VCaP (cell line): ENCODE measurements at regions not wholly inside any gene's neighbourhood (a gene's known extent, or its start where the extent isn't known, plus 50 kb on each side); places are given as distances from the start of the nearest gene placed in this dataset.

Experiments
- H3K27ac ChIP-seq: fragments of 450-650 bp; 2 replicates; pipeline ENCODE4 v1.5.1; 2017
- TF ChIP-seq, protein P1 (sequence below): fragments of 450-650 bp; conservative IDR thresholded peaks from 2 replicates; pipeline ENCODE4 v1.5.1; 2017; ENCODE audit warnings: mild to moderate bottlenecking, moderate library complexity

DNA sequence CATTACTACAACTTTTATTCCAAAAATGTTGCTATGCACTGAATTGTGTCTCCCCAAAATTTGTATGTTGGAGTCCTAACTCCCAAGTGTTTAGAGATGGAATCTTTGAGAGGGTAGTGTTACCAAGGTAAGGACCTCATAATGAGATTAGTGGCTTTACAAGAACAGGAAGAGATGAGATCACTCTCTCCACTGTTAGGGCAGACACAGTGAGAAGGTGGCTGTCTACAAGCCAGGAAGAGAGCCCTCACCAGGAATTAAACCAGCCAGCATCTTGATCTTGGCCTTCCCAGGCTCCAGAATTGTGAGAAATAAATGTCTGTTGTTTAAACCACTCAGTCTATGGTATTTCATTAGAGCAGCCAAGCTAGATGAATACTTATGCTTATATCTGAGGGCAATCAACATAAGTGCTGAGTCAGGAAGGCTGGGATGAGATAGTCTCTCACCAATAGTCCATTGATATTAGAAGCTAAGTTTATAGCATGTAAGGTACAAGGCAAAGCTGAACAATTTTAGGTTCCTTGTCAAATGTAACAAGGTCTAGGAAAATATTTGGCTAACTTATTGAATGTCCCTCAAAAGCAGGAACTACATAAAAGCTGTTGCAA, 317.6 kb upstream of the REG3G start:
- no peak overlapping the region for H3K27ac ChIP-seq
- TF ChIP-seq, protein P1, sequence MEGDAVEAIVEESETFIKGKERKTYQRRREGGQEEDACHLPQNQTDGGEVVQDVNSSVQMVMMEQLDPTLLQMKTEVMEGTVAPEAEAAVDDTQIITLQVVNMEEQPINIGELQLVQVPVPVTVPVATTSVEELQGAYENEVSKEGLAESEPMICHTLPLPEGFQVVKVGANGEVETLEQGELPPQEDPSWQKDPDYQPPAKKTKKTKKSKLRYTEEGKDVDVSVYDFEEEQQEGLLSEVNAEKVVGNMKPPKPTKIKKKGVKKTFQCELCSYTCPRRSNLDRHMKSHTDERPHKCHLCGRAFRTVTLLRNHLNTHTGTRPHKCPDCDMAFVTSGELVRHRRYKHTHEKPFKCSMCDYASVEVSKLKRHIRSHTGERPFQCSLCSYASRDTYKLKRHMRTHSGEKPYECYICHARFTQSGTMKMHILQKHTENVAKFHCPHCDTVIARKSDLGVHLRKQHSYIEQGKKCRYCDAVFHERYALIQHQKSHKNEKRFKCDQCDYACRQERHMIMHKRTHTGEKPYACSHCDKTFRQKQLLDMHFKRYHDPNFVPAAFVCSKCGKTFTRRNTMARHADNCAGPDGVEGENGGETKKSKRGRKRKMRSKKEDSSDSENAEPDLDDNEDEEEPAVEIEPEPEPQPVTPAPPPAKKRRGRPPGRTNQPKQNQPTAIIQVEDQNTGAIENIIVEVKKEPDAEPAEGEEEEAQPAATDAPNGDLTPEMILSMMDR: no peak

DNA sequence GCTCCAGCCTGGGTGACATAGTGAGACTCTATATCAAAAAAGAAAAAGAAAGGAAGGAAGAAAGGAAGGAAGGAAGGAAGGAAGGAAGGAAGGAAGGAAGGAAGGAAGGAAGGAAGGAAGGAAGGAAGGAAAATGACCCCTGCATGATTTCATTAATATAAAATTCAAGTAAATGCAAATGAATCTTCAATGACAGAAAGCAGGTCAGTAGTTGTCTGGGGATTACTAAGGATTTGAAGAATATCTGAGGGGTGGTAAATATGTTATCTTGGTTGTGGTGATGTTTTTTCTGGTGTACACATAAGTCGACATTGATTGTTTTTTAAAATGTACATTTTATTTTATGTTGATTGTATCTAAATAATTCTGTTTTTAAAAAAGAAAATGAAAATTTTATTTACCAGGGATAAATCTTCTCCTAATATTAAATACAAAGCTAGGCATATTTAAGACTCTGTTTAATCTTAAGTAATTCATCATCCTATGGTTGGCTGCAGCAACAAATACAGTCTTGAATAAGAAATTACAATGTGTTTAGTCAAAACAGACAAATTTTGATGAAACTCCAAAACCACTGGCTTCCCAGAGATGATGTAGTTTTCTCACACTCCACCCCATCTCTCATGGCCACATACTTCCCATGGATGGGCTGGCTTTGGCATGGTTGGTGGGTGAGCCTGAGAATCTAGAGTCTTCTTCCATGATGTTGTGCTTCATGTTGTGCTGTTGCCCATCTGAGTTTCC, 314.7 kb upstream of the REG3G start:
- TF ChIP-seq, protein P1: no peak
- no peak overlapping the region for H3K27ac ChIP-seq

DNA sequence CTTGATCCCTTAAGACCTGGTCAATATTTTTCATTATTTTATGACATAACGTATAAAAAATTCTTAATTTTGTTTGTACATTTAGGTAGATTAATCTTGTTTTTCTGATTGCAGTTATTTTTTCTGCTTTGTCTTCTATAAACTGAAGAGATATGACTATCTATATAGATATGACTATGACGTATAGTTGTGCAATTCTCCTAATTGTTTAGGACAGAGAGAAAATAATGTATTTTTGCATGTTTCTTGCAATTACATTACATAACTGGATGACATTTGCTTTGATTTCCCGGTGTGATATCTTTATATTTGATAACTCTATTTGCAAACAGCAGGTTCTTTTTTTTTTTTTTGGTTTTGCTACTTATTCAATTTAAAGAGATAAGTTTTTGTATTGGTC, 310.2 kb upstream of the REG3G start:
- TF ChIP-seq, protein P1: no peak
- H3K27ac ChIP-seq: no peak overlapping the region

DNA sequence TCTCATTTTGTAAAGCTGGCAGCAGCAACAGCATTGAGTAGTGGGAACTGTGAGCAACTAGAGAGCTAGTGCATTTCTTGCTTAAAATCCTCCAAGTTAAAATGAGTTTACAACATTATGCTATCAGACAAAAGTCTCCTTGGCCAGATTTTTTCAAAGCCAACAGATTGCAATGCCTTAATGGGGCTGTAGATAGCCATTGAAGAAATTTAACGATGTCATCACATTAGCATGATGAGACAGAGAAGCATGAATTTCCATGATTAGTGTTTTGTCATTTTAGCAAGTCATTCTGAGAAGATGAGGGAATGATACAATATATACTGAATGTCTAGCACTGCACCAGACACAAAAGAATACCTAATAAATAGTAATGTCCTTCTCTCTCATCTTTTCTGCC, 307.5 kb upstream of the REG3G start:
- no peak overlapping the region for H3K27ac ChIP-seq
- TF ChIP-seq, protein P1: no peak

DNA sequence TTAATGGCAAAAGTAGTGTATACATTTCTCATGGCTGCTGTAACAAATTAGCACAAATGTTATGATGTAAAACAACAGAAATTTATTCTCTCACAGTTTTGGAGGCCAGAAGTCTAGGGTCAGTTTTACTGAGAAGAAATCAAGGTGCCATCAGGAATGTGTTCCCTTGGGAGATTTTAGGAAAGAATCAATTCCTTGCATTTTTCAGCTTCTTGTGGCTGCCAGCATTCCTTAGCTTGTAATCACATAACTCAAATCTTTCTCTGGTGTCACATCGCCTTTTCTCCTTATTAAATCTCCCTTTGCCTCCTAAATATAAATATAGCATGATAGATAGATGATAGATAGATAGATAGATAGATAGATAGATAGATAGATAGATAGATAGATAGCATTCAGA, 307.0 kb upstream of the REG3G start:
- TF ChIP-seq, protein P1: no peak
- H3K27ac ChIP-seq: no peak overlapping the region

DNA sequence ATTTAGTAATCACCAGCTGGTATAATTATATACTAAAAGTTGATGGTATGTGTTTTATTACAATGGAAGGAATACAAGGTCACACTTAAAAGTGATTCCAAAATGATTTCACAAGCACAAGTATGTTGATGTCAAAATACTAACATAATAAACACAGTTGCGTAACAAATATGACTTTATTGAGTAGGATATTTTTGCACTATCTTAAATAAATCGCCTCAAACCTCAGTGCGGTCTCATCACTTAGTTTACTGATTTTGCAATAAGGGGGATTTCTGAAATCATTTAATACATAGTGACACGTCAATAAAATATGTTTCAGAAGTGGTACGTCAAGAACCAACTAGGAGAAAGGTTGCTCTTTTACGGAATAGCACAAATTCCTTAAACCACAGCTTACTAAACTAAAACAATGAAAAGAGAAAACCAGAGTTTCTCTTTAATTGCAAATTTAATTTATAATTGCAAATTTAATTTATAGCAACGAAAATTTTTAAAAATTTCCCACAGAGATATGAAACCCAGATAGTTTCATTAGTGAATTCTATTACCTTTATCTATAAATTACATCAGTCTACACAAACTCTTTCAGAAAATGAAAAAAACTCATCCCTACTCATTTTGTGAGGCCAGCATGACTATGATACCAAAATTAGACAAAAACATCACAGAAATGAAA, 304.0 kb upstream of the REG3G start:
- no peak overlapping the region for H3K27ac ChIP-seq
- TF ChIP-seq, protein P1: no peak

DNA sequence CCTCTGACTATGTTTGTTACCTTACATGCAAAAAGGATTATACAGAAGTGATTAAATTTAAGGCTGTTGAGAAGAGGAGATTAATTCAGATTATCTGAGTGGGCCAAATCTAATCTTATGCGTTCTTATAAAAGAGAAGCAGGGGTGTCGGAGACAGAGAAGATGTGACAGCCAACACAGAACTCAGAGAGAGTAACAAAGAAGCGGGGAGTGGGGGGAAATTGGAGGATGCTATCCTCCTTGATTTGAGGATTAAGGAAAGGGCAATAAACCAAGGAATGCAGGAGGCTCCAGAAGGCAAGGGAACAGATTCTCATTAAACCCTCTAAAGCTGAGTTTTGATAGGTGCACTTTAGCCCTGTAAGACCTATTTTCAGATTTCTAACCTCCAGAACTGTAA, 291.3 kb upstream of the REG3G start:
- TF ChIP-seq, protein P1: no peak

More for the DNA sequence above, 291.3 kb upstream of the REG3G start:
- no peak overlapping the region for H3K27ac ChIP-seq
